ENCODE measurements at regions not wholly inside any gene's neighbourhood (a gene's known extent, or its start where the extent isn't known, plus 50 kb on each side); places are given as distances from the start of the nearest gene placed in this dataset.

DNA sequence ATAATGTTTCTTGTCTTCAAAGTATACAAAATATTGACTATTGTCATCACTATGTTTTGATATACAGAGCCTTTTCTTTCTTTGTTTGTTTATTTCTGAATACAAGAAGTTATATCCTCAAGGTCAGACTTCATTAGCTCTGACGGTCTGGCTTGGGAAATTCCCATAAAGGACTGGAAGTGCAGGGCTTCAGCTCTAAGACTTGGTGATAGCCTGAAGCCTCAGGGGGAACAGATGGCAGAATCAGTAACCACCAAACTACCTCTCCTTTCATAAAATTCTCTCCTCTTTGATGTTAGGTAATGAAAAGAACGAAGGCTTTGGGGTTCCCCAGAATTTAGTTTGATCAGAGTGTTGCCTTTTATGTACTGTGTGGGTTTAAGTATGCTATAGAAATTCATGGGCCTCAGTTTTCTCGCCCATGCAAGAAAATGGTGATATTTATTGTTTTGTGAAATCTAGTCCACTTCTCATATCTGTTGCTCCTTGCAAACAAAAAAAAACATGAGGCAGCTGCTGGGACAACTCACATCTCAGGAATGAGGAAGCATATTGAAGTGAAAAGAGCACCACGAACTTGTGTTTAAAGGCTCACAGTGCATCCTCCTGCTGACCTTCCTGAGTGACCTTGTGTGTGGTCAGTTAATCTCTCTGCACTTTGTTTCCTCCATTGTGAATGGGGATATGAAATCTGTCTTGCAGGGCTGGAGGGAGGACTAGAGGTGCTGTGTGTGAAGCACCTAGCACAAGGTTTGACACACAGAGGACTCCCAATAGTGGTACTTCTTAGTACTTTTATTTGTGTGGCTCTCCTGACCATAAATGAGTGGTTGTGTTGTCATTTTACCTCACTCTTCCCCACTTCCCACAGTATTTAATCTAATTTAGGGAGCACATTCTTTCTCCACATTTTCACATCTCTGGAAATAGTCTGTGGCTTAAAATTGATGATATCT, 569.8 kb upstream of the IL12A start:
- TF ChIP-seq PAX5 (IDR thresholded peaks at IDR 0.05; ENCODE audit: insufficient read depth, low read length, severe bottlenecking) (no peak), TAF1 (IDR thresholded peaks at IDR 0.05; ENCODE audit: low read depth, low read length) (no peak), POLR2AphosphoS5 (IDR thresholded peaks at IDR 0.05; ENCODE audit: low read depth, low read length) (no peak), SPI1 (IDR thresholded peaks at IDR 0.05; ENCODE audit: low read depth, low read length) (no peak), POU2F2 (IDR thresholded peaks at IDR 0.05; ENCODE audit: low read depth, low read length) (no peak), POLR2A (IDR thresholded peaks at IDR 0.05; ENCODE audit: low read depth, low read length) (no peak)
- DNase-seq (ENCODE audit: insufficient read length, low spot score) (no peak), FAIRE-seq (no peak)

DNA sequence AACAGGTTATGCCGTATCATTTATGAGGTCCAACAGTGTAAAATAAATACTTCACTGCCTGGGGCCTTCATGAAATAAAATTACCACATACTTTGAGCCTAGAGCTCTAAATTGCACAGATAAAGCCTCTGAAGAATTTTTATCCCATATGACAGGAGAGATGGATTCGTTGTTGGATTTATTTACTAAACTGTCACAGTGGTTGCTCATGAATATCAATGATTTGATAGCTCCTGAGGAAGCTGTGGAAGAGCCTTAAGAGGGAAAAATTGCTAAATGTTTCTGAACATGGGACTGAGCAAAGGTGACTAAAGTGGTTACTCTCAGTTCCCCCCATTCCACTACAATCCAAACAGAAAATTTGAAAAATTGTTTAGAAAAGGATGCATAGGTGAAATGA, 558.9 kb upstream of the IL12A start:
- DNase-seq (ENCODE audit: insufficient read length, low spot score) = no peak
- TF ChIP-seq SPI1 (IDR thresholded peaks at IDR 0.05; ENCODE audit: low read depth, low read length) (no peak), POU2F2 (IDR thresholded peaks at IDR 0.05; ENCODE audit: low read depth, low read length) (no peak), PAX5 (IDR thresholded peaks at IDR 0.05; ENCODE audit: insufficient read depth, low read length, severe bottlenecking) (no peak), POLR2AphosphoS5 (IDR thresholded peaks at IDR 0.05; ENCODE audit: low read depth, low read length) (no peak), TAF1 (IDR thresholded peaks at IDR 0.05; ENCODE audit: low read depth, low read length) (no peak), POLR2A (IDR thresholded peaks at IDR 0.05; ENCODE audit: low read depth, low read length) (no peak)
- no peak for FAIRE-seq

DNA sequence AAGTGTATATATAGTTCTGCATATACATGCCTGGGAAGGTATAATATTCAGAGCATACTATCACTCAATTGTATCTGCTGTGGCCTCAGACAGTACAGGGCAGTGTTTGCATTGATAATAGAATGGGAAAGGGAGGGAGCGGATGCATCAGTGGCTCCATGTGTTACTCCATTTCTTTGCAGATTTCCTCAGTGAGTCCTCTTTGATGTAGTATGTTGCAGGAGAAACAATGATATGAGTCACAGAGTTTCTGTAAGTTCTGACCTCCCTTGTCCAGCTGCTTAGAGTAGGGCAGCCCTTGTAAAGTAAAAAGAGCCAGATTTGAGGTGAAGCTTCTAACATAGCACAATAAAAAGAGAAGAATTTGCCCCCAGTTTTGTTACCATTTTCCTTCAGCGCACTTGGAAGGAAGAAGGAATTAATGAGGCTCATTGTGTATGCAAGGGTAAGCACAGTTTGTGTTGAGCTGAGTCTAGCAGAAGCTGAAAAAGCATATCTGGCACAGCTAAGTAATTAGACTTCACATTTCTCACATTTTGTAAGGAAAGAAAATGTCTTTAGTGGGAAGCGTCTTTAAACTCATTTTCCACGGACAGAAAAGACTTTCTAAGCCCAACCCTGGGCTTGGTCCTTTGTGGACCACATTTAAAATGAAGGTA, 555.8 kb upstream of the IL12A start:
- DNase-seq (ENCODE audit: insufficient read length, low spot score) (no peak), FAIRE-seq (no peak)
- TF ChIP-seq POU2F2 (IDR thresholded peaks at IDR 0.05; ENCODE audit: low read depth, low read length) = no peak
- TF ChIP-seq POLR2AphosphoS5 (IDR thresholded peaks at IDR 0.05; ENCODE audit: low read depth, low read length) = no peak
- TF ChIP-seq PAX5 (IDR thresholded peaks at IDR 0.05; ENCODE audit: insufficient read depth, low read length, severe bottlenecking) = no peak
- no peak for TF ChIP-seq POLR2A (IDR thresholded peaks at IDR 0.05; ENCODE audit: low read depth, low read length)
- no peak for TF ChIP-seq SPI1 (IDR thresholded peaks at IDR 0.05; ENCODE audit: low read depth, low read length)
- TF ChIP-seq TAF1 (IDR thresholded peaks at IDR 0.05; ENCODE audit: low read depth, low read length) = no peak

DNA sequence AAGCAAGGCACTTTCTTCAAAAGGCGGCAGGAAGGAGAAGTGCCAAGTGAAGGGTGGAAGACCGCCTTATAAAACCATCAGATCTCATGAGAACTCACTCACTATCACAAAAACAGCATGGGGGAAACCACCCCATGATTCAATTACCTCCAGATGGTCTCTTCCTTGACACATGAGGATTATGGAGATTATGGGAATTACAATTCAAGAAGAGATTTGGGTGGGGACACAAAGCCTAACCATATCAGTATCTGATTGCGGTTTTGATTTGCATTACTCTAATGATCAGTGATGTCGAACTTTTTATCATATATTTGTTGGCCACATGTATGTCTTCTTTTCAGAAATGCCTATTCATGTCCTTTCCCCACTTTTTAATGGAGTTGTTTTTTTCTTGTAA, 549.3 kb upstream of the IL12A start:
- no peak for FAIRE-seq
- no peak for TF ChIP-seq POLR2AphosphoS5 (IDR thresholded peaks at IDR 0.05; ENCODE audit: low read depth, low read length)
- TF ChIP-seq SPI1 (IDR thresholded peaks at IDR 0.05; ENCODE audit: low read depth, low read length) = no peak
- TF ChIP-seq POLR2A (IDR thresholded peaks at IDR 0.05; ENCODE audit: low read depth, low read length) = no peak
- TF ChIP-seq PAX5 (IDR thresholded peaks at IDR 0.05; ENCODE audit: insufficient read depth, low read length, severe bottlenecking) = no peak
- TF ChIP-seq POU2F2 (IDR thresholded peaks at IDR 0.05; ENCODE audit: low read depth, low read length) = no peak
- TF ChIP-seq TAF1 (IDR thresholded peaks at IDR 0.05; ENCODE audit: low read depth, low read length) = no peak

DNA sequence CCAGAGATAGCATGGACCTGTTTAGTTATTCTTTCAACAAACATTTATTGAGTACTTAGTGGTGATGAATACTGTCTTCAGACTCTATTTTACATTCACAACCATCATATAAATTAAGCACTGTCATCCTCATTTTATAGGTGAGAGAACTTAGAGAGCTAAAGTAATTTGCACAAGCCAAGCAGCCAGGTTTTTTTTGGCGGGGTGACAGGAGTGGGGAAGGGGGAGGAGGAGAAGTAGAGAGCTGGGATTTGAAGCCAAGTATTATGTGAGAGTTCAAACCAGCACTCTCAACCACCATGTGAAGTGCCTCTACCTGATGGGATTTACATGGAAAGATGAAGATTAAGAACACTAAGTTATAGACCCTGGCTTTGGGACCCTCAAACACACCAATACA, 547.4 kb upstream of the IL12A start:
- no peak for FAIRE-seq
- no peak for DNase-seq (ENCODE audit: insufficient read length, low spot score)
- TF ChIP-seq TAF1 (IDR thresholded peaks at IDR 0.05; ENCODE audit: low read depth, low read length) (no peak), PAX5 (IDR thresholded peaks at IDR 0.05; ENCODE audit: insufficient read depth, low read length, severe bottlenecking) (no peak), POU2F2 (IDR thresholded peaks at IDR 0.05; ENCODE audit: low read depth, low read length) (no peak), POLR2AphosphoS5 (IDR thresholded peaks at IDR 0.05; ENCODE audit: low read depth, low read length) (no peak), POLR2A (IDR thresholded peaks at IDR 0.05; ENCODE audit: low read depth, low read length) (no peak), SPI1 (IDR thresholded peaks at IDR 0.05; ENCODE audit: low read depth, low read length) (no peak)

More for the DNA sequence above, 549.3 kb upstream of the IL12A start:
- no peak for DNase-seq (ENCODE audit: insufficient read length, low spot score)

DNA sequence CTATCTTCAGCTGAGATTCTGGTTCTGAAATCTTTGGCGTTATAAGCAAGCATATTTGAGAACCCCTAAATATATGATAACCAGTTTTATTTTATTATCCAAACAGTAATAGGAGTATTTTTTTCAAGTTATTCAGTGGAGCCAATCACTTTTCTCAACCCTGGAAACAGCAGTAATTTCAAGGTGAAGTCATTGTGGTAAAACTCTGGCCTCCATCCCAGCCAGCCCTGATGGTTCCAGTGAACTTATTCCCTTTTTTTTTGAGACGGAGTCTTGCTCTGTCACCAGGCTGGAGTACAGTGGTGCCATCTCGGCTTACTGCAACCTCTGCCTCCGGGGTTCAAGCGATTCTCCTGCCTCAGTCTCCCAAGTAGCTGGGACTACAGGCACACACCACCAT, 545.4 kb upstream of the IL12A start:
- FAIRE-seq (no peak), DNase-seq (ENCODE audit: insufficient read length, low spot score) (no peak)
- TF ChIP-seq PAX5 (IDR thresholded peaks at IDR 0.05; ENCODE audit: insufficient read depth, low read length, severe bottlenecking) (no peak), POU2F2 (IDR thresholded peaks at IDR 0.05; ENCODE audit: low read depth, low read length) (no peak), POLR2AphosphoS5 (IDR thresholded peaks at IDR 0.05; ENCODE audit: low read depth, low read length) (no peak), SPI1 (IDR thresholded peaks at IDR 0.05; ENCODE audit: low read depth, low read length) (no peak), TAF1 (IDR thresholded peaks at IDR 0.05; ENCODE audit: low read depth, low read length) (no peak), POLR2A (IDR thresholded peaks at IDR 0.05; ENCODE audit: low read depth, low read length) (no peak)

DNA sequence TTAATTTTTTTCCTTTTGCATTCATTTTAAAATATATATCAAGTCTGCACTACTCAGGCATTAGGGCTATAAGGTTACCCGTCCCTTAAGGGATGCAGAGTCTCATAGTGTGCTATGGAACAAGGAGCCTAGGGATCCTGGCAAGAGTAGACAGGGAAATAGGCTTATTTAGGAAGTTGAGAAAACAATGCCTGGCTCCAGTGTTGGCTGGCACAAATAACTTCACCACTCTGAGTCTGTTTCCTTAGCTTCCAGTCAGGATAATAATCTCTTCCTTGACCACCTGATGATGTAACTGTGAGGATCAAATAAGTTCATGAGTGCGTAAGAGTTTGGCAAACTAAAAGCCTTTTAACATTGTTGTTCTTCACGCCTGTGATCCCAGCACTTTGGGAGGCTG, 540.8 kb upstream of the IL12A start:
- TF ChIP-seq POU2F2 (IDR thresholded peaks at IDR 0.05; ENCODE audit: low read depth, low read length) = no peak
- no peak for TF ChIP-seq POLR2A (IDR thresholded peaks at IDR 0.05; ENCODE audit: low read depth, low read length)
- TF ChIP-seq SPI1 (IDR thresholded peaks at IDR 0.05; ENCODE audit: low read depth, low read length) = no peak
- TF ChIP-seq POLR2AphosphoS5 (IDR thresholded peaks at IDR 0.05; ENCODE audit: low read depth, low read length) = no peak
- TF ChIP-seq TAF1 (IDR thresholded peaks at IDR 0.05; ENCODE audit: low read depth, low read length) = no peak
- no peak for TF ChIP-seq PAX5 (IDR thresholded peaks at IDR 0.05; ENCODE audit: insufficient read depth, low read length, severe bottlenecking)
- FAIRE-seq = no peak
- no peak for DNase-seq (ENCODE audit: insufficient read length, low spot score)

DNA sequence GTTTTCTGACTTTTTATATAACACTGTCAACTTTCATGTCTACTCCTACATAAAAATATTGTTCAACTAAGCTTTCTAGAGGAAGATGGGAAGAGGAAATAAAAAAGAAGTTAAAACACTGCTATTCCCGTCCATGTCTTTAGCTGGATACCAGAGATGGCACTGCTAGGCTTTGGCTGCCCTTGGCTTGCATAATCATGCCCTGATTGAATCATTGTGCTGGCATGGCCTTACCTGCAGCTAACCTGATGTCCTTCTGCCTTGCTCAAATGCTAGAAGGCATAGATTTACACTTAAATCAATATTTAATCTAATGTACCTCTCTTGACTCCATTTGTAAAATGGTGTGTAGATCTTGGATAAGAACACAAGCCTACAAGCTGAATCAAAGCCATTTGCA, 539.7 kb upstream of the IL12A start:
- no peak for DNase-seq (ENCODE audit: insufficient read length, low spot score)
- no peak for FAIRE-seq
- no peak for TF ChIP-seq SPI1 (IDR thresholded peaks at IDR 0.05; ENCODE audit: low read depth, low read length)
- TF ChIP-seq POLR2A (IDR thresholded peaks at IDR 0.05; ENCODE audit: low read depth, low read length) = no peak
- no peak for TF ChIP-seq POLR2AphosphoS5 (IDR thresholded peaks at IDR 0.05; ENCODE audit: low read depth, low read length)
- TF ChIP-seq TAF1 (IDR thresholded peaks at IDR 0.05; ENCODE audit: low read depth, low read length) = no peak
- no peak for TF ChIP-seq POU2F2 (IDR thresholded peaks at IDR 0.05; ENCODE audit: low read depth, low read length)
- no peak for TF ChIP-seq PAX5 (IDR thresholded peaks at IDR 0.05; ENCODE audit: insufficient read depth, low read length, severe bottlenecking)

DNA sequence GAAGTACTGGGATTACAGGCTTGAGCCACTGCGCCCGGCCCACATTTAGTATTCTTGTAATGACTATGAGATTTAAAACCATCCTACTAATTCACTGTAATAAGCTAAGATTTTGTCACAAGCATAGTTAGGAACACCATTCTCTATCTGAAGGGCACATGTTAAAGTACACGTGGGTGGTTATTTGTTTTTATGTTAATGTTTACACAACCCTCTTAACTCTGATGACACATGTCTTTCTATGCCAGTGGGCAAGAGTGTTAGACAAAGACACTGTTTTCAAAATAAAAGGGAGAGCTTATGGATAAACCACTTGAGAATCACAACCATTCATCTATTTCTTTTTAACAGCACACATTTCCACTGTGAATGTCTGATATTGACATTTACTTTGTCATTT, 537.6 kb upstream of the IL12A start:
- DNase-seq (ENCODE audit: insufficient read length, low spot score) (no peak), FAIRE-seq (no peak)
- TF ChIP-seq POLR2AphosphoS5 (IDR thresholded peaks at IDR 0.05; ENCODE audit: low read depth, low read length) (no peak), POU2F2 (IDR thresholded peaks at IDR 0.05; ENCODE audit: low read depth, low read length) (no peak), SPI1 (IDR thresholded peaks at IDR 0.05; ENCODE audit: low read depth, low read length) (no peak), TAF1 (IDR thresholded peaks at IDR 0.05; ENCODE audit: low read depth, low read length) (no peak), PAX5 (IDR thresholded peaks at IDR 0.05; ENCODE audit: insufficient read depth, low read length, severe bottlenecking) (no peak), POLR2A (IDR thresholded peaks at IDR 0.05; ENCODE audit: low read depth, low read length) (no peak)
